DND-41 (cell line): ENCODE measurements at regions not wholly inside any gene's neighbourhood (a gene's known extent, or its start where the extent isn't known, plus 50 kb on each side); places are given as distances from the start of the nearest gene placed in this dataset.

Experiments
- CTCF ChIP-seq: IDR thresholded peaks from 2 replicates; pipeline ENCODE4 v1.5.1; 2012; ENCODE audit warnings: borderline replicate concordance, low read length, moderate library complexity, mild to moderate bottlenecking; ENCODE audit not compliant: poor library complexity, severe bottlenecking; ENCODE audit errors: extremely low read depth
- EZH2 ChIP-seq: IDR thresholded peaks from 3 replicates; pipeline ENCODE4 v1.6.1; 2012; ENCODE audit warnings: borderline replicate concordance, low read depth, mild to moderate bottlenecking, moderate library complexity, low read length, inconsistent platforms; ENCODE audit not compliant: severe bottlenecking

GRCh38 chr1:29830916-29831315, 594.6 kb downstream of the PTPRU start:
- no peak for TF ChIP-seq CTCF
- TF ChIP-seq EZH2, result no peak
